H9 (cell line): ENCODE measurements at regions not wholly inside any gene's neighbourhood (a gene's known extent, or its start where the extent isn't known, plus 50 kb on each side); places are given as distances from the start of the nearest gene placed in this dataset.

Experiments used
- DNase-seq: peaks from one replicate; pipeline ENCODE4 v3.0.0-alpha.2; 2017
- H2AFZ ChIP-seq: one replicate; pipeline ENCODE4 v1.6.1; 2013; ENCODE audit warnings: mild to moderate bottlenecking, low read length, control low read depth, moderate library complexity
- H2AK5ac ChIP-seq: 2 replicates; pipeline ENCODE4 v1.6.1; 2013; ENCODE audit warnings: low read length, control low read depth, mixed read lengths; ENCODE audit not compliant: insufficient read length
- H2BK120ac ChIP-seq: one replicate; pipeline ENCODE4 v1.6.1; 2013; ENCODE audit warnings: low read depth, mild to moderate bottlenecking, low read length, control low read depth, inconsistent platforms; ENCODE audit not compliant: poor library complexity, severe bottlenecking
- H2BK12ac ChIP-seq: 2 replicates; pipeline ENCODE4 v1.6.1; 2013; ENCODE audit warnings: low read length, control low read depth, mixed read lengths, low read depth; ENCODE audit not compliant: insufficient read length
- H2BK15ac ChIP-seq: 2 replicates; pipeline ENCODE4 v1.6.1; 2013; ENCODE audit warnings: low read depth, low read length, control low read depth
- H2BK20ac ChIP-seq: one replicate; pipeline ENCODE4 v1.6.1; 2013; ENCODE audit warnings: low read depth, mild to moderate bottlenecking, low read length, control low read depth, inconsistent platforms; ENCODE audit not compliant: poor library complexity, severe bottlenecking
- H2BK5ac ChIP-seq: 2 replicates; pipeline ENCODE4 v1.6.1; 2013; ENCODE audit warnings: low read length, control low read depth, mixed read lengths; ENCODE audit not compliant: insufficient read length
- H3K14ac ChIP-seq: 2 replicates; pipeline ENCODE4 v1.6.1; 2013; ENCODE audit warnings: low read length, control low read depth; ENCODE audit not compliant: insufficient read depth
- H3K18ac ChIP-seq: 2 replicates; pipeline ENCODE4 v1.6.1; 2013; ENCODE audit warnings: low read depth, mild to moderate bottlenecking, mixed read lengths, low read length, control low read depth; ENCODE audit not compliant: insufficient read length
- H3K23ac ChIP-seq: 2 replicates; pipeline ENCODE4 v1.6.1; 2013; ENCODE audit warnings: low read length, control low read depth, mixed read lengths, low read depth; ENCODE audit not compliant: insufficient read length
- H3K23me2 ChIP-seq: 2 replicates; pipeline ENCODE4 v1.6.1; 2013; ENCODE audit warnings: low read depth, mild to moderate bottlenecking, mixed read lengths, low read length, control low read depth; ENCODE audit not compliant: insufficient read length, poor library complexity, severe bottlenecking
- H3K27ac ChIP-seq: 2 replicates; pipeline ENCODE4 v1.5.1; 2013; ENCODE audit warnings: low read length, control low read depth, mixed read lengths, low read depth; ENCODE audit not compliant: insufficient read length
- H3K27me3 ChIP-seq: 2 replicates; pipeline ENCODE4 v1.6.1; 2013; ENCODE audit warnings: low read length, control low read depth, inconsistent platforms; ENCODE audit not compliant: insufficient read depth
- H3K4ac ChIP-seq: 2 replicates; pipeline ENCODE4 v1.6.1; 2013; ENCODE audit warnings: low read depth, mild to moderate bottlenecking, control low read depth, inconsistent platforms, low read length, moderate library complexity
- H3K4me1 ChIP-seq: 2 replicates; pipeline ENCODE4 v1.6.1; 2013; ENCODE audit warnings: low read length, control low read depth, inconsistent platforms; ENCODE audit not compliant: insufficient read depth
- H3K4me2 ChIP-seq: 2 replicates; pipeline ENCODE4 v1.6.1; 2013; ENCODE audit warnings: low read length, control low read depth, mixed read lengths; ENCODE audit not compliant: insufficient read length, insufficient read depth
- H3K56ac ChIP-seq: 2 replicates; pipeline ENCODE4 v1.6.1; 2013; ENCODE audit warnings: low read depth, mild to moderate bottlenecking, mixed read lengths, low read length, control low read depth; ENCODE audit not compliant: insufficient read length
- H3K79me1 ChIP-seq: 2 replicates; pipeline ENCODE4 v1.6.1; 2013; ENCODE audit warnings: low read depth, mild to moderate bottlenecking, moderate library complexity, low read length, control low read depth, inconsistent platforms; ENCODE audit not compliant: insufficient read depth, poor library complexity, severe bottlenecking
- H3K79me2 ChIP-seq: 2 replicates; pipeline ENCODE4 v1.6.1; 2013; ENCODE audit warnings: low read length, control low read depth, inconsistent platforms; ENCODE audit not compliant: insufficient read depth
- H3K9ac ChIP-seq: 2 replicates; pipeline ENCODE4 v1.6.1; 2013; ENCODE audit warnings: low read length, control low read depth, mixed read lengths; ENCODE audit not compliant: insufficient read length; ENCODE audit errors: extremely low read depth
- H3K9me3 ChIP-seq: one replicate; pipeline ENCODE4 v1.6.1; 2013; ENCODE audit warnings: low read depth, low read length, inconsistent platforms; ENCODE audit not compliant: control insufficient read depth
- H3T11ph ChIP-seq: one replicate; pipeline ENCODE4 v1.6.1; 2013; ENCODE audit warnings: mild to moderate bottlenecking, low read length, control low read depth, inconsistent platforms
- H4K20me1 ChIP-seq: one replicate; pipeline ENCODE4 v1.6.1; 2013; ENCODE audit not compliant: control insufficient read depth, insufficient read length, insufficient read depth
- H4K5ac ChIP-seq: 2 replicates; pipeline ENCODE4 v1.6.1; 2013; ENCODE audit warnings: low read depth, mild to moderate bottlenecking, mixed read lengths, low read length, control low read depth; ENCODE audit not compliant: insufficient read length
- H4K8ac ChIP-seq: replicated peaks from 2 replicates; pipeline ENCODE4 v1.6.1; 2013; ENCODE audit warnings: low read length, control low read depth, mixed read lengths, low read depth; ENCODE audit not compliant: insufficient read length
- H4K91ac ChIP-seq: 2 replicates; pipeline ENCODE4 v1.6.1; 2013; ENCODE audit warnings: low read depth, mild to moderate bottlenecking, moderate library complexity, mixed read lengths, low read length, control low read depth; ENCODE audit not compliant: insufficient read length
- H3K27ac Mint-ChIP-seq, 3 experiments: 2 replicates in 2 of 3; 3 replicates in 1 of 3; pipeline ENCODE4 v1.8.0; 2020 to 2021; ENCODE audit warnings: mixed read lengths in 3 of 3, mild to moderate bottlenecking in 1 of 3, moderate library complexity in 1 of 3
- H3K27me3 Mint-ChIP-seq: 2 replicates; pipeline ENCODE4 v1.8.0; 2021; ENCODE audit warnings: low read depth, mild to moderate bottlenecking, moderate library complexity, mixed read lengths
- H3K36me3 Mint-ChIP-seq, 3 experiments: 2 replicates in 2 of 3; 3 replicates in 1 of 3; pipeline ENCODE4 v1.8.0; 2020 to 2021; ENCODE audit warnings: low read depth in 3 of 3, mixed read lengths in 3 of 3; ENCODE audit not compliant: insufficient read depth in 1 of 3
- H3K4me1 Mint-ChIP-seq, 2 experiments: 2 replicates each; pipeline ENCODE4 v1.8.0; 2020; ENCODE audit warnings: mixed read lengths in 2 of 2
- H3K4me3 Mint-ChIP-seq, 2 experiments: 2 replicates in 1 of 2; 3 replicates in 1 of 2; pipeline ENCODE4 v1.8.0; 2020 to 2021; ENCODE audit warnings: mild to moderate bottlenecking in 2 of 2, mixed read lengths in 2 of 2, moderate library complexity in 1 of 2
- H3K9me3 Mint-ChIP-seq, 2 experiments: 2 replicates in 1 of 2; 3 replicates in 1 of 2; pipeline ENCODE4 v1.8.0; 2020; ENCODE audit warnings: mild to moderate bottlenecking in 2 of 2, mixed read lengths in 2 of 2, moderate library complexity in 1 of 2
- CTCF ChIP-seq: fragments of 200-600 bp; sonication (generic); conservative IDR thresholded peaks from 3 replicates; pipeline ENCODE4 v1.8.0; 2021; ENCODE audit warnings: antibody characterized with exemption, mild to moderate bottlenecking
- WGBS: extraction: QIAGEN DNeasy Blood & Tissue Kit; methylation state at CpG from one replicate; pipeline ENCODE4 v1.1.7; 2013; ENCODE audit warnings: missing lambda C conversion rate, low lambda C conversion rate, mixed read lengths; ENCODE audit not compliant: insufficient read length; ENCODE audit errors: extremely low coverage; 5-methylcytosine and 5-hydroxymethylcytosine counted together

GRCh38 chr7:81170291-81170690 lies 251.4 kb upstream of the SEMA3C start:
- Histone ChIP-seq H3K27me3 (no peaks in the 10 kb centered on the region), H3K56ac (no peak overlapping the region), H3K27ac (no peak overlapping the region), H3K79me2 (no peaks in the 10 kb centered on the region), H4K5ac (no peak overlapping the region), H2BK5ac (no peak overlapping the region), H4K20me1 (no peaks in the 10 kb centered on the region), H4K8ac (no peak overlapping the region), H3K4me1 (peaks cover 3% of the 10 kb centered on the region; the same call in 1 of the 2 replicates), H2BK12ac (no peak overlapping the region), H3K18ac (no peak overlapping the region), H2AFZ (no peak overlapping the region), H3K9me3 (no peaks in the 10 kb centered on the region), H3K23me2 (no peaks in the 10 kb centered on the region), H3T11ph (no peak overlapping the region), H3K23ac (no peak overlapping the region), H3K4me2 (no peak overlapping the region), H2AK5ac (no peak overlapping the region), H3K14ac (no peak overlapping the region), H4K91ac (no peak overlapping the region), H3K9ac (no peak overlapping the region), H2BK120ac (no peak overlapping the region), H2BK20ac (no peak overlapping the region), H3K4ac (no peak overlapping the region), H2BK15ac (no peak overlapping the region), H3K79me1 (no peaks in the 10 kb centered on the region)
- Mint-ChIP-seq H3K9me3 (no peaks in the 10 kb centered on the region; a peak in 1 of 5 replicates), H3K27me3 (no peaks in the 10 kb centered on the region), H3K27ac (no peak overlapping the region), H3K4me3 (no peak overlapping the region), H3K36me3 (no peaks in the 10 kb centered on the region), H3K4me1 (peaks cover 12 to 17% of the 10 kb centered on the region in 2 experiments)
- no peak for TF ChIP-seq CTCF
- no peak for DNase-seq
- WGBS = no CpG with 5 or more reads among the region's 3 CpGs
